ENCODE measurements at regions not wholly inside any gene's neighbourhood (a gene's known extent, or its start where the extent isn't known, plus 50 kb on each side); places are given as distances from the start of the nearest gene placed in this dataset.

DNA sequence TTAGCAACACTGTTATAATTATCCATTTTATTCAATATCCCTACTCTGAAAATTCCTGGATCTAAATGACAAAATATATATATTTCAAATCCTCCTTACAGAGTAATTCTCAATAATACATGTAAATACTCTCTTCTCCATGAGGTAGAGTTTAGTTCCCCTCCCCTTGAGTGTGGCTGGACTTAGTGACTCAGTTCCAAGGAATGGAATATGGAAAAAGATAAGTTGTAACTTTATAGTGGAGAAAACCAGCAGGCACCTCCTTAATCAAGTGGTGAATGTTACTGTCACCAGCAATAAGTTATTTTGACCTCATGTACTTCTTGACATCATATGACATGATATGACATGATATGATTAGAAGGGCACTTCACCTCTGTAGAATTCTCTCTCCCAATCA is 302.0 kb downstream of the RAB28 start:
- TF ChIP-seq POLR2AphosphoS5 (IDR thresholded peaks at IDR 0.05) (no peak), EP300 (IDR thresholded peaks at IDR 0.05) (no peak)
- TF ChIP-seq, protein P1, sequence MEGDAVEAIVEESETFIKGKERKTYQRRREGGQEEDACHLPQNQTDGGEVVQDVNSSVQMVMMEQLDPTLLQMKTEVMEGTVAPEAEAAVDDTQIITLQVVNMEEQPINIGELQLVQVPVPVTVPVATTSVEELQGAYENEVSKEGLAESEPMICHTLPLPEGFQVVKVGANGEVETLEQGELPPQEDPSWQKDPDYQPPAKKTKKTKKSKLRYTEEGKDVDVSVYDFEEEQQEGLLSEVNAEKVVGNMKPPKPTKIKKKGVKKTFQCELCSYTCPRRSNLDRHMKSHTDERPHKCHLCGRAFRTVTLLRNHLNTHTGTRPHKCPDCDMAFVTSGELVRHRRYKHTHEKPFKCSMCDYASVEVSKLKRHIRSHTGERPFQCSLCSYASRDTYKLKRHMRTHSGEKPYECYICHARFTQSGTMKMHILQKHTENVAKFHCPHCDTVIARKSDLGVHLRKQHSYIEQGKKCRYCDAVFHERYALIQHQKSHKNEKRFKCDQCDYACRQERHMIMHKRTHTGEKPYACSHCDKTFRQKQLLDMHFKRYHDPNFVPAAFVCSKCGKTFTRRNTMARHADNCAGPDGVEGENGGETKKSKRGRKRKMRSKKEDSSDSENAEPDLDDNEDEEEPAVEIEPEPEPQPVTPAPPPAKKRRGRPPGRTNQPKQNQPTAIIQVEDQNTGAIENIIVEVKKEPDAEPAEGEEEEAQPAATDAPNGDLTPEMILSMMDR (IDR thresholded peaks at IDR 0.05) = no peak

Data from sigmoid colon (tissue), 4 donors.